ENCODE measurements at regions not wholly inside any gene's neighbourhood (a gene's known extent, or its start where the extent isn't known, plus 50 kb on each side); places are given as distances from the start of the nearest gene placed in this dataset.

GRCh38 chr3:164200053-164200823 is 878.1 kb downstream of the SI start:
- H3K27me3 ChIP-seq (ENCODE audit: control insufficient read depth, insufficient read depth, low read length) = no peaks in the 10 kb centered on the region
- ChIA-PET POLR2A (no interaction called here), CTCF (no interaction called here)
- H3K4me3 ChIP-seq (ENCODE audit: low read depth, low read length) = no peak overlapping the region
- no peak for TF ChIP-seq CTCF (IDR thresholded peaks at IDR 0.05; ENCODE audit: insufficient read depth, low read depth, low read length)
- H3K36me3 ChIP-seq (ENCODE audit: control insufficient read depth, insufficient read depth, low read length) = no peaks in the 10 kb centered on the region
- no peak for DNase-seq (ENCODE audit: low read depth)

DNA sequence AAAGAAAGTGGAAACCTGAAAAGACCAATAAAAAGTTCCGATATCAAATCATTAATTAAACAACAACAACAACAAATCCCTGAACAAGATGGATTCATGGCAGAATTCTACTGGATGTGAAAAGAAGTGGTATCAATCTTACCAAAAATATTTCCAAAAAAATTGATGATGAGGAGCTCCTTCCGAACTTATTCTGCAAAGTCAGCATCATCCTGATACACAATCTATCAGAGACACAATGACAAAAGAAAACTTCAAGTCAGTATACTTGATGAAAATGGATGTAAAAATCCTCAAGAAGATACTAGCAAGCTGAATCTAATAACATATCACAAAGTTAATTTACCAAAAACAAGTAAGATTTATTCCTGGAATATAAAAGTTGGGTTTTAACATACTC is 881.8 kb downstream of the SI start:
- no peak for DNase-seq (ENCODE audit: low read depth)
- CTCF ChIA-PET = no interaction called here
- Histone ChIP-seq H3K36me3 (ENCODE audit: control insufficient read depth, insufficient read depth, low read length) (no peaks in the 10 kb centered on the region), H3K27me3 (ENCODE audit: control insufficient read depth, insufficient read depth, low read length) (no peaks in the 10 kb centered on the region), H3K4me3 (ENCODE audit: low read depth, low read length) (no peak overlapping the region)
- POLR2A ChIA-PET = no interaction called here
- no peak for TF ChIP-seq CTCF (IDR thresholded peaks at IDR 0.05; ENCODE audit: insufficient read depth, low read depth, low read length)

- H3K27me3 ChIP-seq (ENCODE audit: control insufficient read depth, insufficient read depth, low read length) = no peaks in the 10 kb centered on the region
- TF ChIP-seq CTCF (IDR thresholded peaks at IDR 0.05; ENCODE audit: insufficient read depth, low read depth, low read length) = no peak
- ChIA-PET CTCF (no interaction called here), POLR2A (no interaction called here)
- DNase-seq (ENCODE audit: low read depth) = no peak
- no peak overlapping the region for H3K4me3 ChIP-seq (ENCODE audit: low read depth, low read length)
- no peaks in the 10 kb centered on the region for H3K36me3 ChIP-seq (ENCODE audit: control insufficient read depth, insufficient read depth, low read length)
Measured at GRCh38 chr3:164194842-164195241, 883.5 kb downstream of the SI start.

DNA sequence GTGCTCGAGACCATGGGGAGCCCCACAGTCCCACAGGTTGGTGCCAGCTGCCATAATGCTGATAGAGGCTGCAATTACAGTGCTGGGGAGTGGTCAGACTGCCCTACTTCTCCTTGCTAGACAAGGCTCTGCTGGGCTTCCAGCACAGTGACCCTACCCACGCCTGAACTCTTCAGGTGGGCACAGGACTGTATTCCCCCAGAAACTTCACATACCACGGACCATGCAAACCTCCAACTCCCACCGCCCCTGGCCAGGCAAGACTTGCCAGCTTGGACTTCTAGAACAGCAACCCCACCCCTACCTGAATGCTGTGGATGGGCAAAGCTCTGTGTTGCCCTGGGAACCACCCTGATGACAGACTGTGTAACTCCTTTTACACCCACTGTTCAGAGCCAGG is 885.3 kb downstream of the SI start:
- CTCF ChIA-PET = no interaction called here
- POLR2A ChIA-PET = no interaction called here
- no peak overlapping the region for H3K4me3 ChIP-seq (ENCODE audit: low read depth, low read length)
- TF ChIP-seq CTCF (IDR thresholded peaks at IDR 0.05; ENCODE audit: insufficient read depth, low read depth, low read length) = no peak
- H3K36me3 ChIP-seq (ENCODE audit: control insufficient read depth, insufficient read depth, low read length) = no peaks in the 10 kb centered on the region
- H3K27me3 ChIP-seq (ENCODE audit: control insufficient read depth, insufficient read depth, low read length) = no peaks in the 10 kb centered on the region
- no peak for DNase-seq (ENCODE audit: low read depth)

DNA sequence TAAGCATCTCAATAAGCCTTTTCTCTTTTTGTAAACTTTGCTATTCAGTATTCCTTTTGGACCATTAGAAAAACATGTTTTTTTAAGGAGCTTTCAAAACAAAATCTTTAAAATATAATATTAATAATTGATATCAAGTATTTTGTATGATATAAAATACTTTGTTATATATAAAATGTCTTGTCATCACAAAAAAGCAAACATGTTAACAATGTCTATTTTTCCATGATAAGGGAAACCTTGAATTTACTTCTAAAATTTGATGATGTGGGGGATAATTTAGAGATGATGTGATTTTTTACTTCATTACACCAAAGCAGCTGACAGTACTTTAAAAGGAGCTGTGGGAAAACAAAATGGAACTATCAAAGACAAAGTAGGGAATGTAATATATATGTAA is 887.7 kb downstream of the SI start:
- ChIA-PET POLR2A (no interaction called here), CTCF (no interaction called here)
- H3K36me3 ChIP-seq (ENCODE audit: control insufficient read depth, insufficient read depth, low read length) = no peaks in the 10 kb centered on the region
- DNase-seq (ENCODE audit: low read depth) = no peak
- H3K4me3 ChIP-seq (ENCODE audit: low read depth, low read length) = no peak overlapping the region
- no peaks in the 10 kb centered on the region for H3K27me3 ChIP-seq (ENCODE audit: control insufficient read depth, insufficient read depth, low read length)
- no peak for TF ChIP-seq CTCF (IDR thresholded peaks at IDR 0.05; ENCODE audit: insufficient read depth, low read depth, low read length)
